Transverse colon (tissue), 4 donors: ENCODE measurements at regions not wholly inside any gene's neighbourhood (a gene's known extent, or its start where the extent isn't known, plus 50 kb on each side); places are given as distances from the start of the nearest gene placed in this dataset.
"Not testable (repeated sequence)": the region's sequence is repeated elsewhere in the genome, so short reads cannot be mapped to it uniquely, and the experiment has no call there.

Experiments
- DNase-seq: peaks from one replicate; pipeline ENCODE4 v3.0.0-alpha.2; 2019
- H3K27ac ChIP-seq, 4 donors: fragments of 200-600 bp; sonication (generic); 2 replicates each; pipeline ENCODE4 v1.5.1; 2016 to 2018; ENCODE audit warnings: inconsistent platforms in 4 of 4
- H3K27me3 ChIP-seq: fragments of 200-600 bp; sonication (generic); 2 replicates; pipeline ENCODE4 v1.5.1; 2017; ENCODE audit warnings: inconsistent platforms
- H3K36me3 ChIP-seq, 4 donors: fragments of 200-600 bp; sonication (generic); 2 replicates each; pipeline ENCODE4 v1.5.1; 2017 to 2019; ENCODE audit warnings: inconsistent platforms in 4 of 4
- H3K4me1 ChIP-seq, 4 donors: fragments of 200-600 bp; sonication (generic); 2 replicates each; pipeline ENCODE4 v1.5.1; 2017 to 2020; ENCODE audit warnings: inconsistent platforms in 4 of 4
- H3K4me3 ChIP-seq, 4 donors: fragments of 200-600 bp; sonication (generic); 1 replicate in 1 of 4; 2 replicates in 3 of 4; pipeline versions ENCODE4 v1.5.1 to v1.6.1; 2017 to 2019; ENCODE audit warnings: inconsistent platforms in 4 of 4
- H3K9me3 ChIP-seq, 2 donors: fragments of 200-600 bp; sonication (generic); 2 replicates each; pipeline ENCODE4 v1.5.1; 2017 to 2019; ENCODE audit warnings: inconsistent platforms in 2 of 2
- EP300 ChIP-seq: sonication (generic); formaldehyde crosslinking; IDR thresholded peaks from one replicate; pipeline ENCODE4 v1.6.1; 2017; ENCODE audit warnings: antibody characterized with exemption, low read depth
- POLR2A ChIP-seq: fragments of 450-650 bp; IDR thresholded peaks from one replicate; pipeline ENCODE4 v1.6.1; 2016; ENCODE audit warnings: antibody characterized with exemption, mild to moderate bottlenecking, moderate library complexity
- POLR2AphosphoS5 ChIP-seq, 3 donors: sonication (generic); formaldehyde crosslinking; IDR thresholded peaks; one replicate each; pipeline ENCODE4 v1.6.1; 2016; ENCODE audit warnings: antibody characterized with exemption in 3 of 3
- WGBS, 2 donors: methylation state at CpG; one replicate each; pipeline ENCODE4 v1.1.5; 2018; ENCODE audit warnings: low coverage in 1 of 2; 5-methylcytosine and 5-hydroxymethylcytosine counted together
- in situ Hi-C, 4 donors: fragments of 200-750 bp; cut with MboI; loops; one replicate each; pipeline versions ENCODE4 v1.15.0 to v1.15.1; 2017; ENCODE audit warnings: low sequenced_read_pairs in 3 of 4, low pct_ligation_motif_present in 1 of 4, low pct_unique_long_range_greater_than_20kb in 1 of 4
- intact Hi-C: fragments of 100-400 bp; cut with DNase I; formaldehyde crosslinking; loops from one replicate; pipeline ENCODE4 v1.15.1; 2023; ENCODE audit warnings: low total_unique reads
- TF ChIP-seq, protein P1 (sequence below), 5 experiments: fragments of 200-600 bp in 3 of 5; fragments of 450-650 bp in 2 of 5; sonication (generic) in 3 of 5; IDR thresholded peaks; 1 replicate in 2 of 5; 2 replicates in 3 of 5; pipeline ENCODE4 v1.5.1; 2016 to 2017; ENCODE audit warnings: antibody characterized with exemption in 5 of 5, inconsistent platforms in 3 of 5, mild to moderate bottlenecking in 2 of 5, moderate library complexity in 1 of 5

GRCh38 chr22:49455595-49455994, 372.1 kb downstream of the BRD1 start:
- Histone ChIP-seq H3K27me3 (peaks cover 14% of the 10 kb centered on the region), H3K27ac (no peak overlapping the region), H3K4me3 (no peak overlapping the region), H3K9me3 (no peaks in the 10 kb centered on the region), H3K4me1 (no peaks in the 10 kb centered on the region), H3K36me3 (no peaks in the 10 kb centered on the region)
- DNase-seq = no peak
- WGBS, 2 donors = 53 to 62% methylated on average over 8 to 11 of the region's 11 CpGs
- in situ Hi-C loops (no loop called here), intact Hi-C loops (no loop called here)
- TF ChIP-seq POLR2A (no peak), EP300 (no peak)

DNA sequence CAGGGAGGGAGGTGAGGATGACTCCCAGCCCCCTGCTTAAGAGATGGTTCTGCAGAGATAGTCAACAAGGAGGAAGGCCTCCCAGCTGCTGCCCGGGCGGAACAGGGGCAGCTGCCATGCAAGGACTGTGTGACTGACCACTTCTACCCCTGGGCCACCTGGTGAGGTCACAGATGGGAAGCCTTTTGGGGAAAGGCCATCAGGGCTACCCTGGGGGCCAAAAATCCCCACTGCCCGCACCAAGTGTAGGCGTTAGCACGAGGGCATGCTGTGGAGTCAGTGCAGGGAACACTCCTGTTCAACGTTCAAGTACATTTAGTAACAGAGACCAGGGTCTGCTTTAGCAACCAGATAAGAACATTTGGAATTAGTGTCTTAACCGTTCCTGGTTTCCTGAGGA, 372.9 kb downstream of the BRD1 start:
- intact Hi-C loops = no loop called here
- no peak overlapping the region for H3K4me3 ChIP-seq
- no peaks in the 10 kb centered on the region for H3K36me3 ChIP-seq
- no peaks in the 10 kb centered on the region for H3K4me1 ChIP-seq
- H3K27me3 ChIP-seq = peaks cover 22% of the 10 kb centered on the region
- in situ Hi-C loops = no loop called here
- no peak for TF ChIP-seq POLR2A
- TF ChIP-seq, protein P1, sequence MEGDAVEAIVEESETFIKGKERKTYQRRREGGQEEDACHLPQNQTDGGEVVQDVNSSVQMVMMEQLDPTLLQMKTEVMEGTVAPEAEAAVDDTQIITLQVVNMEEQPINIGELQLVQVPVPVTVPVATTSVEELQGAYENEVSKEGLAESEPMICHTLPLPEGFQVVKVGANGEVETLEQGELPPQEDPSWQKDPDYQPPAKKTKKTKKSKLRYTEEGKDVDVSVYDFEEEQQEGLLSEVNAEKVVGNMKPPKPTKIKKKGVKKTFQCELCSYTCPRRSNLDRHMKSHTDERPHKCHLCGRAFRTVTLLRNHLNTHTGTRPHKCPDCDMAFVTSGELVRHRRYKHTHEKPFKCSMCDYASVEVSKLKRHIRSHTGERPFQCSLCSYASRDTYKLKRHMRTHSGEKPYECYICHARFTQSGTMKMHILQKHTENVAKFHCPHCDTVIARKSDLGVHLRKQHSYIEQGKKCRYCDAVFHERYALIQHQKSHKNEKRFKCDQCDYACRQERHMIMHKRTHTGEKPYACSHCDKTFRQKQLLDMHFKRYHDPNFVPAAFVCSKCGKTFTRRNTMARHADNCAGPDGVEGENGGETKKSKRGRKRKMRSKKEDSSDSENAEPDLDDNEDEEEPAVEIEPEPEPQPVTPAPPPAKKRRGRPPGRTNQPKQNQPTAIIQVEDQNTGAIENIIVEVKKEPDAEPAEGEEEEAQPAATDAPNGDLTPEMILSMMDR (IDR thresholded peaks at IDR 0.05) = no peak
- TF ChIP-seq POLR2AphosphoS5 (IDR thresholded peaks at IDR 0.05) = no peak
- no peak for TF ChIP-seq EP300
- 45 to 75% methylated on average over 2 to 7 of the region's 7 CpGs for WGBS, 2 donors
- H3K9me3 ChIP-seq = no peaks in the 10 kb centered on the region
- DNase-seq = no peak
- H3K27ac ChIP-seq = no peak overlapping the region

DNA sequence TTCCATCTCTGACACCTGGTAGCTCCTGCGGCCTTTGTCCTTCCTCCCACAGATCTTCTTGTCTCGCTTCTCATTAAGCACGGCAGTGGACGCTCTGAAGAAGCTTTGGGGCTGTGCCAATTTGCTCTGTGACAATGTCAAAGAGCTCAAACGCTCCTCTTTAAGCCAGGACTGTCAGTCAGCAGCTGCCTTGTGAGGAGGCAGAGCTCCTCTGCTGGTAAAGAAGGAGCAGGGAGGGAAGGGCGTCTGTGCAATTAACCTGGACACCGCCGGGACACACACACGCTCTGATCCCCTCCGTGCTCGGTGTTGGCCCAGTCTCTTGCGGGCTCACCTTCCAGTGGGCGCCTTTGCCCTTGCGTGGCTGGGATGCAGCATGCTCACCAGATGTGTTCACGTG, 373.9 kb downstream of the BRD1 start:
- 83 to 100% methylated on average over 2 to 15 of the region's 15 CpGs for WGBS, 2 donors
- Histone ChIP-seq H3K4me1 (no peaks in the 10 kb centered on the region), H3K9me3 (no peaks in the 10 kb centered on the region), H3K4me3 (no peak overlapping the region), H3K27me3 (peaks cover 29% of the 10 kb centered on the region), H3K36me3 (no peaks in the 10 kb centered on the region), H3K27ac (no peak overlapping the region)
- TF ChIP-seq POLR2AphosphoS5 (IDR thresholded peaks at IDR 0.05) (no peak), EP300 (no peak), POLR2A (no peak)
- TF ChIP-seq, protein P1 (IDR thresholded peaks at IDR 0.05) = no peak
- intact Hi-C loops = no loop called here
- in situ Hi-C loops = no loop called here
- DNase-seq = no peak

DNA sequence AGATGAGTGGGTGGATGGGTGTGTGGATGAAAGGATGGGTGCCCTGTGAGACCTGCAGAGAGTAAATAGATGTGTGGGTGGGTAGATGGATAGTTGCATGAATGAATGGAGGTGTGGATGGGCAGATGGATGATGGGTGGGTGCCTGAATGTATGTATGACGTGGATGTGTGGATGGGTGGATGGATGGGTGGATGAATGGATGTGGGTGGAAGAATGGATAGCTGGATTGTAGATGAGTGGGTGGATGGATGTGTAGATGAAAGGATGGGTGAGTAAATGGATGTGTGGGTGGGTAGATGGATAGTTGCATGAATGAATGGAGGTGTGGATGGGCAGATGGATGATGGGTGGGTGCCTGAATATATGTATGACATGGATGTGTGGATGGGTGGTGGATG, 374.7 kb downstream of the BRD1 start:
- intact Hi-C loops, in situ Hi-C loops, H3K27ac ChIP-seq, H3K36me3 ChIP-seq, H3K4me3 ChIP-seq, H3K9me3 ChIP-seq, H3K4me1 ChIP-seq, DNase-seq: not testable (repeated sequence)
- 75 to 85% methylated on average over 1 of the region's 1 CpG for WGBS, 2 donors
- peaks cover 36% of the 10 kb centered on the region for H3K27me3 ChIP-seq

DNA sequence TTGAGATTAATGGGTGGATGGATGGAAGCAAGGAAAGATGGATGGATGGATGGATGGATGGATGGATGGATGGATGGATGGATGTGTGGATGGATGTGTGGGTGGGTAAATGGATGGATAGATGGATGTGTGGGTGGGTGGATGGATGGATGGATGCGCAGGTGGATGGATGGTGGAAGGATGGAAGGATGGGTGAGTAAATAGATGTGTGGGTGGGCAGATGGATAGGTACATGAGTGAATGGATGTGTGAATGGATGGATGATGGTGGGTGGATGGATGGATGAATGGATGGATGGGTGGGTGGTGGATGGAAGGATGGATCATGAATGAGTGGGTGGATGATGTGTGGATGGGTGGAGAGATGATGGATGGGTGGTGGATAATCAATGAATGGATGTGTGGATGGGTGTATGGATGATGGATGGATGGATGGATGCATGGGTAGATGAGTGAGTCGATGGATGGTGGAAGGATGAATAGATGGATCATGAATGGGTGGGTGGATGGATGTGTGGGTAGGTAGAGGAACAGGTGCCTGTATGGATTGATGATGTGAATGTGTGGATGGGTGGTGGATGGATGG, 375.2 kb downstream of the BRD1 start:
- Histone ChIP-seq H3K36me3 (no peaks in the 10 kb centered on the region), H3K4me1 (no peaks in the 10 kb centered on the region), H3K27me3 (peaks cover 41% of the 10 kb centered on the region), H3K9me3 (no peaks in the 10 kb centered on the region), H3K4me3 (no peak overlapping the region), H3K27ac (no peak overlapping the region)
- no peak for DNase-seq
- 86 to 90% methylated on average over 2 of the region's 2 CpGs for WGBS, 2 donors
- intact Hi-C loops = no loop called here
- TF ChIP-seq EP300 = no peak
- no peak for TF ChIP-seq POLR2AphosphoS5 (IDR thresholded peaks at IDR 0.05)
- no peak for TF ChIP-seq POLR2A
- TF ChIP-seq, protein P1 (IDR thresholded peaks at IDR 0.05) = no peak
- in situ Hi-C loops = no loop called here
